ENCODE measurements at regions not wholly inside any gene's neighbourhood (a gene's known extent, or its start where the extent isn't known, plus 50 kb on each side); places are given as distances from the start of the nearest gene placed in this dataset.

DNA sequence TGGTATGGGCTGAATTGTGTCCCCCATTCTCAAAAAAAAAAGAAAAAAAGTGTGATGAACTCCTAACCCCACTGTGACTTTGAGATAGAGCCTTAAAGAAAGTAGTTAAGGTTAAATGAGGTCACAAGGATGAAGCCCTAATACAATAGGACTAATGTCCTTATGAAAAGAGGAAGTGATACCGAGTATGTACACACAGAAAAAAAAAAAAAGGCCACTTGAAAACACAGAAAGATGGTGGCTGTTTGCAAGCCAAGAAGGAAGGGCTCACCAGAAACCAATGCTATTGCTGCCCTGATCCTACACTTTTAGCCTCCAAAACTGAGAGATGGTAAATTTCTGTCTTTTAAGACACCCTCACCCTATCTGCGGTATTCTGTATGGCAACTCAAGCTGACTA lies 955.6 kb downstream of the PCDH17 start:
- TF ChIP-seq, protein P1, sequence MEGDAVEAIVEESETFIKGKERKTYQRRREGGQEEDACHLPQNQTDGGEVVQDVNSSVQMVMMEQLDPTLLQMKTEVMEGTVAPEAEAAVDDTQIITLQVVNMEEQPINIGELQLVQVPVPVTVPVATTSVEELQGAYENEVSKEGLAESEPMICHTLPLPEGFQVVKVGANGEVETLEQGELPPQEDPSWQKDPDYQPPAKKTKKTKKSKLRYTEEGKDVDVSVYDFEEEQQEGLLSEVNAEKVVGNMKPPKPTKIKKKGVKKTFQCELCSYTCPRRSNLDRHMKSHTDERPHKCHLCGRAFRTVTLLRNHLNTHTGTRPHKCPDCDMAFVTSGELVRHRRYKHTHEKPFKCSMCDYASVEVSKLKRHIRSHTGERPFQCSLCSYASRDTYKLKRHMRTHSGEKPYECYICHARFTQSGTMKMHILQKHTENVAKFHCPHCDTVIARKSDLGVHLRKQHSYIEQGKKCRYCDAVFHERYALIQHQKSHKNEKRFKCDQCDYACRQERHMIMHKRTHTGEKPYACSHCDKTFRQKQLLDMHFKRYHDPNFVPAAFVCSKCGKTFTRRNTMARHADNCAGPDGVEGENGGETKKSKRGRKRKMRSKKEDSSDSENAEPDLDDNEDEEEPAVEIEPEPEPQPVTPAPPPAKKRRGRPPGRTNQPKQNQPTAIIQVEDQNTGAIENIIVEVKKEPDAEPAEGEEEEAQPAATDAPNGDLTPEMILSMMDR (IDR thresholded peaks at IDR 0.05; ENCODE audit: poor library complexity) = no peak
- no peak for TF ChIP-seq EZH2phosphoT487 (IDR thresholded peaks at IDR 0.05; ENCODE audit: low read depth, severe bottlenecking, unreplicated experiment)

All from hepatocyte (in vitro differentiated cells).